Ishikawa (cell line): ENCODE measurements at regions not wholly inside any gene's neighbourhood (a gene's known extent, or its start where the extent isn't known, plus 50 kb on each side); places are given as distances from the start of the nearest gene placed in this dataset.

ENCODE experiments used
- CEBPB ChIP-seq: IDR thresholded peaks from 2 replicates; pipeline ENCODE4 v1.6.1; 2012
- CREB1 ChIP-seq: IDR thresholded peaks from 2 replicates; pipeline ENCODE4 v1.6.1; 2012; ENCODE audit warnings: low read depth
- EGR1 ChIP-seq: IDR thresholded peaks from 2 replicates; pipeline ENCODE4 v1.6.1; 2012
- EP300 ChIP-seq: IDR thresholded peaks from 2 replicates; pipeline ENCODE4 v1.6.1; 2012; ENCODE audit warnings: borderline replicate concordance
- FOXM1 ChIP-seq: IDR thresholded peaks from 2 replicates; pipeline ENCODE4 v1.6.1; 2012; ENCODE audit warnings: low read depth, borderline replicate concordance
- MAX ChIP-seq: IDR thresholded peaks from 2 replicates; pipeline ENCODE4 v1.6.1; 2012
- NFIC ChIP-seq: IDR thresholded peaks from 2 replicates; pipeline ENCODE4 v1.6.1; 2012
- RAD21 ChIP-seq: IDR thresholded peaks from 2 replicates; pipeline ENCODE4 v1.6.1; 2012; ENCODE audit warnings: low read depth
- REST ChIP-seq: IDR thresholded peaks from 2 replicates; pipeline ENCODE4 v1.6.1; 2012; ENCODE audit warnings: low read depth, mild to moderate bottlenecking
- TAF1 ChIP-seq: IDR thresholded peaks from 2 replicates; pipeline ENCODE4 v1.6.1; 2012; ENCODE audit warnings: low read depth, mild to moderate bottlenecking
- TCF12 ChIP-seq: IDR thresholded peaks from 2 replicates; pipeline ENCODE4 v1.6.1; 2012; ENCODE audit warnings: low read depth
- TEAD4 ChIP-seq: IDR thresholded peaks from 2 replicates; pipeline ENCODE4 v1.6.1; 2012
- YY1 ChIP-seq: IDR thresholded peaks from 2 replicates; pipeline ENCODE4 v1.6.1; 2012; ENCODE audit warnings: low read depth
- ZBTB7A ChIP-seq: IDR thresholded peaks from 2 replicates; pipeline ENCODE4 v1.6.1; 2012; ENCODE audit warnings: low read depth
- TF ChIP-seq, protein P1 (sequence below): IDR thresholded peaks from 2 replicates; pipeline ENCODE4 v1.6.1; 2012

- TF ChIP-seq TAF1 (no peak), TEAD4 (no peak)
These were observed 1321.9 kb upstream of the CHAC2 start for GRCh38 chr2:52445686-52446085.

GRCh38 chr2:52431352-52431760 lies 1336.2 kb upstream of the CHAC2 start:
- no peak for TF ChIP-seq ZBTB7A
- no peak for TF ChIP-seq FOXM1
- TF ChIP-seq CEBPB = no peak
- no peak for TF ChIP-seq TCF12
- no peak for TF ChIP-seq MAX
- no peak for TF ChIP-seq TEAD4
- no peak for TF ChIP-seq EGR1

DNA sequence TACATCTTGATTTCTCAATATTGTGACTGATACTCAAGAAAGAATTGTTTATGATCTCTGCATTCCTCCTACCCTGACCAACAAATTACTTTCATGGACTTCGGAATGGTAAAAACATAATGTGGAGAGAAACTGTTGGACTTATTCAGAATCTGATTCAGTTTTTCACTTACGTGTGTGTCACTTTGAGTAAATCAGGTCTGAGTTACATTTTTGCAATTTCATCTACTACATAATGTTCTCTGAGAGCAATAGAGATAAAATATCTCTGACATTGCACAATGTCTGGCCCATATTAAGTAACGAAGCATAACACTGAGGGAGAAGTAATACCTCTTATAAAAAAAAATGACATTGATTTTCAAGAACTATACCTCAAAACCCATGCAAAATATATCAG lies 1337.9 kb upstream of the CHAC2 start:
- TF ChIP-seq, protein P1, sequence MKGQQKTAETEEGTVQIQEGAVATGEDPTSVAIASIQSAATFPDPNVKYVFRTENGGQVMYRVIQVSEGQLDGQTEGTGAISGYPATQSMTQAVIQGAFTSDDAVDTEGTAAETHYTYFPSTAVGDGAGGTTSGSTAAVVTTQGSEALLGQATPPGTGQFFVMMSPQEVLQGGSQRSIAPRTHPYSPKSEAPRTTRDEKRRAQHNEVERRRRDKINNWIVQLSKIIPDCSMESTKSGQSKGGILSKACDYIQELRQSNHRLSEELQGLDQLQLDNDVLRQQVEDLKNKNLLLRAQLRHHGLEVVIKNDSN = no peak
- TF ChIP-seq YY1 = no peak
- no peak; the same call in 1 of the 2 replicates for TF ChIP-seq CEBPB
- TF ChIP-seq RAD21 = no peak
- TF ChIP-seq MAX = no peak
- no peak for TF ChIP-seq FOXM1
- no peak for TF ChIP-seq ZBTB7A

DNA sequence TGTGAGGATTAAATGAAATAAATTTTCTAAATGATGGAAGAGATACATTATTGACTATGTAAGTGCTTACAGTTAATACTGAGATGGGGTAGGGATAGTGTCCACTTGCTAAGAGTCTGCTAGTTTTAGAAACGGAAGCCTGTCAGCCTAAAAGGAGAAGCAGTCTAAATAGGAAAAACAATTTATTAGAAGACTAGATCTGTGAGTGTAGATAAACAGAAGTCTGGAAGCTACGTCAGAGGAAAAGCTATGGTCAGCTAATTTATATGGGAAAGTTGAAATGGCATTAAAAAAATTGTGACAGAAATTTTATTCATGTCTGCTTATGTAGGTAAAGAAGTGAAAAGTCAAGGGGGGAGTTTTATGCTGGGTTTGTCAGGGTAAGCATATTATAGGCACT lies 1338.4 kb upstream of the CHAC2 start:
- TF ChIP-seq CEBPB (no peak), TCF12 (no peak), TEAD4 (no peak)

DNA sequence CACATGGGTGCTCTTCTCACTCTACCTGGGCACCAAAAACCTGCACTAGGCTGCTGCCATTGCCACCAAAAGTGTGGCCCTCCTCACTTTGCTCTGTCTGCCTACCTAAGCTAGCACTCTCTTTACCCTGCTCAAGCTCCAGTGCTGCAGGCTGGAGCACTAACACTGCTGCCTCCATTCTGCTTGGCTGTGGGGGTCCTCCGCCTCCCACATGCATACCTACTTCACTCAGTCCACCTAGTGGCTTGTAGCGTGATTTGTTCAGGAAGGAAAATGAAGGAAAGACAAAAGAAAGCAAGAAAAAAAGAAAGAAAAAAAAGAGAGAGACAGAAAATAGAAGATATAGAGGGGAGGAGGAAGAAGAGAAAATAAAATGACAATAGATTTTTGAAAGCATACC lies 1339.4 kb upstream of the CHAC2 start:
- TF ChIP-seq ZBTB7A (no peak), FOXM1 (no peak), TCF12 (no peak), EGR1 (no peak), REST (no peak), YY1 (no peak), EP300 (no peak), NFIC (no peak), TEAD4 (no peak), CEBPB (no peak), RAD21 (no peak), CREB1 (no peak), MAX (no peak), TAF1 (no peak)
- TF ChIP-seq, protein P1 = no peak

GRCh38 chr2:52423655-52424054 lies 1343.9 kb upstream of the CHAC2 start:
- TF ChIP-seq MAX = no peak
- TF ChIP-seq RAD21 = no peak
- no peak for TF ChIP-seq CREB1
- no peak for TF ChIP-seq EP300
- TF ChIP-seq, protein P1 = no peak
- no peak for TF ChIP-seq EGR1
- no peak for TF ChIP-seq TCF12
- TF ChIP-seq TEAD4 = no peak
- TF ChIP-seq NFIC = no peak
- TF ChIP-seq CEBPB = no peak

- no peak for TF ChIP-seq CEBPB
- TF ChIP-seq, protein P1 = no peak
- TF ChIP-seq REST = no peak
- TF ChIP-seq RAD21 = no peak
- no peak for TF ChIP-seq FOXM1
- TF ChIP-seq MAX = no peak
- no peak for TF ChIP-seq YY1
- TF ChIP-seq TAF1 = no peak
- TF ChIP-seq EGR1 = no peak
- no peak for TF ChIP-seq ZBTB7A
- no peak for TF ChIP-seq CREB1
- TF ChIP-seq EP300 = no peak
These were observed 1344.5 kb upstream of the CHAC2 start for GRCh38 chr2:52423111-52423510.
